Neutrophil (primary cell): ENCODE measurements at regions not wholly inside any gene's neighbourhood (a gene's known extent, or its start where the extent isn't known, plus 50 kb on each side); places are given as distances from the start of the nearest gene placed in this dataset.

ENCODE experiments used
- H3K27ac ChIP-seq: fragments of 200-600 bp; sonication (generic); 2 replicates; pipeline ENCODE4 v1.5.1; 2016; ENCODE audit warnings: mild to moderate bottlenecking, moderate library complexity
- H3K27me3 ChIP-seq: fragments of 200-600 bp; sonication (generic); 2 replicates; pipeline ENCODE4 v1.6.0; 2016; ENCODE audit warnings: mild to moderate bottlenecking
- H3K36me3 ChIP-seq: fragments of 200-600 bp; sonication (generic); 2 replicates; pipeline ENCODE4 v1.5.1; 2017
- H3K4me1 ChIP-seq, 2 experiments: fragments of 200-600 bp in 1 of 2; sonication (generic) in 1 of 2; 1 replicate in 1 of 2; 2 replicates in 1 of 2; pipeline versions ENCODE4 v1.5.1 to v1.6.1; 2013 to 2016; ENCODE audit warnings: low read depth in 1 of 2, low read length in 1 of 2, mild to moderate bottlenecking in 1 of 2, moderate library complexity in 1 of 2; ENCODE audit not compliant: control insufficient read depth in 1 of 2, insufficient read depth in 1 of 2
- H3K4me3 ChIP-seq, 2 experiments: fragments of 200-600 bp in 1 of 2; sonication (generic) in 1 of 2; 1 replicate in 1 of 2; 2 replicates in 1 of 2; pipeline ENCODE4 v1.5.1; 2013 to 2016; ENCODE audit warnings: low read depth in 1 of 2, low read length in 1 of 2, mild to moderate bottlenecking in 1 of 2, moderate library complexity in 1 of 2
- H3K9me3 ChIP-seq: fragments of 200-600 bp; sonication (generic); 2 replicates; pipeline ENCODE4 v1.5.1; 2016
- TF ChIP-seq, protein P1 (sequence below): fragments of 200-600 bp; sonication (generic); IDR thresholded peaks from 2 replicates; pipeline ENCODE4 v1.5.1; 2016; ENCODE audit warnings: antibody characterized with exemption

DNA sequence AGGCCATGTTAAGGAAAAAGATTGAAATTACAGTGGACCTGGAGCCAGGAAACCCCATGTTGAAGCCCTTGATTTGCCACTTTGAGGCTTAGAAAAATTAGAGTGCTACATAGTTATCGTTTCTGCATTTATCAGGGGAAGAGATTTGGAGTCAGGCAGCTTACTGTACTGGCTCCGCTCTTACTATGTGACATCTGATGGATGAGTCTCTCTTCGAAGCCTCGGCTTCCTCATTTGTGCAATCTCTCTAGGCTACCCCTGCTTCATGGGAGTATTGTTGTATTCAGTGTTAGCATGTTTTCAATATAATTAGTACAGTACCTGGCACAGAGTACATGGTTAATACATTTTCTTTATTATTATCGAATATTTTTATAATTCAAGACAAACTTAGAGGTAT lies 480.4 kb upstream of the USP24 start:
- no peaks in the 10 kb centered on the region for H3K9me3 ChIP-seq
- H3K36me3 ChIP-seq, result no peaks in the 10 kb centered on the region
- no peak overlapping the region for H3K27ac ChIP-seq
- H3K4me3 ChIP-seq, result no peak overlapping the region
- TF ChIP-seq, protein P1, sequence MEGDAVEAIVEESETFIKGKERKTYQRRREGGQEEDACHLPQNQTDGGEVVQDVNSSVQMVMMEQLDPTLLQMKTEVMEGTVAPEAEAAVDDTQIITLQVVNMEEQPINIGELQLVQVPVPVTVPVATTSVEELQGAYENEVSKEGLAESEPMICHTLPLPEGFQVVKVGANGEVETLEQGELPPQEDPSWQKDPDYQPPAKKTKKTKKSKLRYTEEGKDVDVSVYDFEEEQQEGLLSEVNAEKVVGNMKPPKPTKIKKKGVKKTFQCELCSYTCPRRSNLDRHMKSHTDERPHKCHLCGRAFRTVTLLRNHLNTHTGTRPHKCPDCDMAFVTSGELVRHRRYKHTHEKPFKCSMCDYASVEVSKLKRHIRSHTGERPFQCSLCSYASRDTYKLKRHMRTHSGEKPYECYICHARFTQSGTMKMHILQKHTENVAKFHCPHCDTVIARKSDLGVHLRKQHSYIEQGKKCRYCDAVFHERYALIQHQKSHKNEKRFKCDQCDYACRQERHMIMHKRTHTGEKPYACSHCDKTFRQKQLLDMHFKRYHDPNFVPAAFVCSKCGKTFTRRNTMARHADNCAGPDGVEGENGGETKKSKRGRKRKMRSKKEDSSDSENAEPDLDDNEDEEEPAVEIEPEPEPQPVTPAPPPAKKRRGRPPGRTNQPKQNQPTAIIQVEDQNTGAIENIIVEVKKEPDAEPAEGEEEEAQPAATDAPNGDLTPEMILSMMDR, result no peak
- no peaks in the 10 kb centered on the region for H3K4me1 ChIP-seq
- no peaks in the 10 kb centered on the region for H3K27me3 ChIP-seq

DNA sequence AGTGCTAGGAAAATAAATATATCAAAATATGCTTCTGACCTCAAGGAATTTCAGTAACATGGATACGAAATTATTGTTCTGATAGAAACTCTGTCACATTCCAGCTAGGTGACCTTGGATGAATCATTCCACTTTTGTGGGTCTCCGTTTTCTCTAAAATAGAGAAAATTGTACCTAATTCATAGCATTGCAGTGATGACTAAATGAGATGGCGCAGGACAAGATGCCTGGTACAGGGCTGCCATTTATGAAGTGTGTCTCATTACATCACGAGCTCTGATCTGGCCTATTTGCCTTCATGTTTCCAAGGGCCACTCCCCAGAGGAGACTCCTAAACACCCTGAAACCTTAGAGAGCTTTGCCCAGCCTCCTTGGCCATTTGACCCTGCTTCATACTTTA lies 480.0 kb upstream of the USP24 start:
- no peaks in the 10 kb centered on the region for H3K36me3 ChIP-seq
- H3K4me3 ChIP-seq, result no peak overlapping the region
- TF ChIP-seq, protein P1, result no peak
- no peak overlapping the region for H3K27ac ChIP-seq
- no peaks in the 10 kb centered on the region for H3K9me3 ChIP-seq
- H3K27me3 ChIP-seq, result no peaks in the 10 kb centered on the region
- H3K4me1 ChIP-seq, result no peaks in the 10 kb centered on the region

DNA sequence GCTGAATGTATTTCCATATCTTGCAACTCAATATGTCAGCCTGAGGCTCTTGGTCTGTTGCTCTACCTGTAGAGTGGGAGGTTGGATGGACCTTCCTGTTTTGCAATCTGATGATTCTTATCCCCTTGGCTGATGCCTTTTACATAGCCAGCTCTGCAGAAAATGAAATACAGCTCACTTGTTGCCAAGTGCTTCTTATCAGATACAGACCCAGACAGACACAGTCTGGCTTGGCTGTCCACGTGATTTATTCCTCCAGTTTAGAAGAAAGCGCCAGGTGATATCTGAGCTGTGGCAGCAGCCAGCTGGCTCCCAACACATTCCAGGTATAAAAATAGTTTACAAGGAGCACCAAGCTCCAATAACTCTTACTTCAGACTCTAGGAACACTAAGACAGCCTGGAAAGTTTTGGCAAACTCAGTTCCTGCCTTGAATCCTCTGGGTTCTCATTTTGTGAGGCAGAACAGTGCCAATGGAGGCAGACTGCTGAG lies 479.2 kb upstream of the USP24 start:
- Histone ChIP-seq H3K27me3 (no peaks in the 10 kb centered on the region), H3K4me3 (no peak overlapping the region), H3K4me1 (no peaks in the 10 kb centered on the region), H3K27ac (no peak overlapping the region), H3K36me3 (no peaks in the 10 kb centered on the region), H3K9me3 (no peaks in the 10 kb centered on the region)
- TF ChIP-seq, protein P1, result no peak

DNA sequence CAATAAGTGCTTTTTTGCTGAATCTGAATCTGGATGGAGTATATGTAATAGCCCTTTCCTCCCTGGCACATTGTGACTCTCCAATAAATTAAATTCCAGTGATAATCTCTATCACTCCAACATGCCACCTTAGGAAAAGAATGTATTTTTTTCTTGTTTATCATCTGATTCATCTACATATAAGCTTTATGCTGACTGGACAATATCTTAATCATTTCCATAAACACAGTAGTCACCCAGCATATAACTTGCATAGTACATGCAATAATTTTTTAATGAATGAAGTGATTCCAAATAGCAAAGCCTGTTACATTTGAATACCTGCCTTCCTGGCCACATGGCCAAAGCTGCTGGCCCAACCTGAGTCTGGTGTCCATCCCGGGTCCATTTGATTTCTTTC lies 477.6 kb upstream of the USP24 start:
- H3K27ac ChIP-seq, result no peak overlapping the region
- no peaks in the 10 kb centered on the region for H3K4me1 ChIP-seq
- no peaks in the 10 kb centered on the region for H3K36me3 ChIP-seq
- TF ChIP-seq, protein P1, result no peak
- no peak overlapping the region for H3K4me3 ChIP-seq
- H3K9me3 ChIP-seq, result no peaks in the 10 kb centered on the region
- no peaks in the 10 kb centered on the region for H3K27me3 ChIP-seq

DNA sequence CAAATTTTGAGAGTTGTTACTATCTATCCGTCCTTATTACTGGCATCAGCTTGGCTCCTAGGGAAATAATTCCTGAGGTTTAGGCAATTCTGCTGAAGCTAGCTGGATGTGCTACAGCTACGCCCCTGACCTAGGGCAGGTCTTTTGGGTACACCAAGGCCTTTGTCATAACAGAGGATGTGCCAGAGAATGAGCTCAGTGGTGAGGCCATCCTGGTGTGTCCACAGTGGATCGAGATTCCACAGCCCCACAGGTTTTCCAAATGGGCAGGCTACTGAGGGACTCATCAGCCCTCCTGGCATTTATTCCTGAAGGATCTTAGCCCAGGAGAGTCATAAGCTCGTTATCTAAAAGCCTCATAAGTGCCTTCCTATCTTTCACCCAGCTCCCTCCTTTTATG lies 475.2 kb upstream of the USP24 start:
- TF ChIP-seq, protein P1, result no peak
- no peaks in the 10 kb centered on the region for H3K9me3 ChIP-seq
- H3K27ac ChIP-seq, result no peak overlapping the region
- H3K36me3 ChIP-seq, result no peaks in the 10 kb centered on the region
- H3K4me3 ChIP-seq, result no peak overlapping the region
- H3K4me1 ChIP-seq, result no peaks in the 10 kb centered on the region
- no peaks in the 10 kb centered on the region for H3K27me3 ChIP-seq

DNA sequence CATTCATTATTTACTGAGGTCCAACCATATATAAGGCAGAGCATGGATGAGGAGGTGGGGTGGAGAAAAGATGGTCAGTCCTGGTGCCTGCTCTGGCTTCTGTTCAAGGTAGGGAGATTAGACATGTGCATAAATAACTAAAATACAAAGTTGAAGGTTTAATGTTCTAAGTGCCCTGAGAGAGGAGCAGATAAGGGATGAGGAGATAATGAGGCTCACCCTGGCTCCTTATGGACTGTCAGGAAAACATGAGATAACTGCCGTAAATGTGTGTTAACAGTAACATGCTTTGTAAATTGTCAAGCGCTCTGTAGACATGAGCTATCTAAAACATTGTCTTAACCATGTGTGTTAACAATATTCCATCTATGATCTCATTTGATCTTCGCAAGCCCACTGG lies 474.6 kb upstream of the USP24 start:
- Histone ChIP-seq H3K4me1 (no peaks in the 10 kb centered on the region), H3K36me3 (no peaks in the 10 kb centered on the region), H3K27me3 (no peaks in the 10 kb centered on the region), H3K4me3 (no peak overlapping the region), H3K9me3 (no peaks in the 10 kb centered on the region), H3K27ac (no peak overlapping the region)
- TF ChIP-seq, protein P1, result no peak
